ENCODE measurements at regions not wholly inside any gene's neighbourhood (a gene's known extent, or its start where the extent isn't known, plus 50 kb on each side); places are given as distances from the start of the nearest gene placed in this dataset.

DNA sequence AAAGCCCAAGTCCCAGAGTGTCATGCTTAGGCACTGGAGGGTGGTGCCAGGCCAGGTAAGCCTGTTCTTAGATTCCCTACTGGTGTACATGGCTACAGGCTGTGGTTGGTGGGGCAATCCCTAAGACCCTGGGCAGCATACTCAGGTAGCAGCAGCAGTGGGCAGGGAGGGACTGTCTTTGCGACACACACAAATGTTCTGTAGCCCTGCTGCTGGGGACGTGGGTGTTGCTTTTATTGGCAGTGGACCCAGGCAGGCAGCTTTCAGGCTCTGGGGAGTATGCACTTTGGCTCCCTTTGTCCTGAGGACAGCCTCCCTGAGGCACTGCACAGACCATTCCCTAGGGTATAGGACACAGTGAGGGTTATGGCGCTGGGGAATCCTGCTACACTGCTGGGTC, 137.1 kb upstream of the ADAMTS19 start:
- H3K27ac ChIP-seq (ENCODE audit: low read depth, low read length), result no peak overlapping the region
- no peak overlapping the region for H2AFZ ChIP-seq (ENCODE audit: low read depth, low read length, poor library complexity, severe bottlenecking)
- no peaks in the 10 kb centered on the region for H3K9me2 ChIP-seq (ENCODE audit: insufficient read depth)
- intact Hi-C loops (cut with micrococcal nuclease), result no loop called here
- RAD21 ChIA-PET (ENCODE audit: low non-redundant PET in 1 of 2, low total read pairs in 2 of 2, uncharacterized antibody in 2 of 2, unreplicated experiment in 2 of 2), result no interaction called here
- no TSS peak for BruUV-seq (replicated peaks)
- no peaks in the 10 kb centered on the region for H3K27me3 ChIP-seq (ENCODE audit: insufficient read depth, low read length)
- H4K20me1 ChIP-seq (ENCODE audit: insufficient read depth), result no peaks in the 10 kb centered on the region
- POLR2A ChIA-PET, result no interaction called here
- no peaks in the 10 kb centered on the region for H3K9me3 ChIP-seq (ENCODE audit: control insufficient read depth in 1 of 2, insufficient read depth in 1 of 2, low read depth in 1 of 2, low read length in 2 of 2)
- no peak overlapping the region for H3K9ac ChIP-seq (ENCODE audit: low read length)
- H3K4me3 ChIP-seq (replicated peaks in 1 of 2; ENCODE audit: low read depth in 1 of 2, low read length in 2 of 2), result no peak overlapping the region
- DNase-seq (ENCODE audit: low read depth, low spot score) (no peak), ATAC-seq (no peak)
- no peak overlapping the region for H3K4me2 ChIP-seq (ENCODE audit: low read length)
- no peaks in the 10 kb centered on the region for H3K79me2 ChIP-seq (ENCODE audit: insufficient read depth, low read length)
- no peaks in the 10 kb centered on the region for H3K36me3 ChIP-seq (ENCODE audit: control insufficient read depth in 1 of 2, insufficient read depth in 2 of 2, low read length in 2 of 2)
- CTCF ChIA-PET, result no interaction called here
- TF ChIP-seq POLR2AphosphoS5 (IDR thresholded peaks at IDR 0.05; ENCODE audit: low read depth, low read length) (no peak), ELF1 (IDR thresholded peaks at IDR 0.05; ENCODE audit: borderline replicate concordance, low read depth) (no peak), SRF (IDR thresholded peaks at IDR 0.05; ENCODE audit: low read depth) (no peak), CBX3 (IDR thresholded peaks at IDR 0.05; ENCODE audit: low read depth) (no peak), YY1 (IDR thresholded peaks at IDR 0.05; ENCODE audit: extremely low read depth, insufficient replicate concordance, low read depth, low read length) (no peak), ZFX (IDR thresholded peaks at IDR 0.05) (no peak), TCF7L2 (IDR thresholded peaks at IDR 0.05; ENCODE audit: borderline replicate concordance, extremely low read depth, insufficient read depth, insufficient read length) (no peak), FOSL1 (IDR thresholded peaks at IDR 0.05; ENCODE audit: low read depth) (no peak), SP1 (IDR thresholded peaks at IDR 0.05; ENCODE audit: low read depth) (no peak), EZH2phosphoT487 (IDR thresholded peaks at IDR 0.05; ENCODE audit: borderline replicate concordance) (no peak), JUND (IDR thresholded peaks at IDR 0.05) (no peak), ZNF274 (IDR thresholded peaks at IDR 0.05; ENCODE audit: low read depth, low read length) (no peak)
- TF ChIP-seq, protein P1, sequence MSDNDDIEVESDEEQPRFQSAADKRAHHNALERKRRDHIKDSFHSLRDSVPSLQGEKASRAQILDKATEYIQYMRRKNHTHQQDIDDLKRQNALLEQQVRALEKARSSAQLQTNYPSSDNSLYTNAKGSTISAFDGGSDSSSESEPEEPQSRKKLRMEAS (IDR thresholded peaks at IDR 0.05), result no peak
- TF ChIP-seq, protein P2, sequence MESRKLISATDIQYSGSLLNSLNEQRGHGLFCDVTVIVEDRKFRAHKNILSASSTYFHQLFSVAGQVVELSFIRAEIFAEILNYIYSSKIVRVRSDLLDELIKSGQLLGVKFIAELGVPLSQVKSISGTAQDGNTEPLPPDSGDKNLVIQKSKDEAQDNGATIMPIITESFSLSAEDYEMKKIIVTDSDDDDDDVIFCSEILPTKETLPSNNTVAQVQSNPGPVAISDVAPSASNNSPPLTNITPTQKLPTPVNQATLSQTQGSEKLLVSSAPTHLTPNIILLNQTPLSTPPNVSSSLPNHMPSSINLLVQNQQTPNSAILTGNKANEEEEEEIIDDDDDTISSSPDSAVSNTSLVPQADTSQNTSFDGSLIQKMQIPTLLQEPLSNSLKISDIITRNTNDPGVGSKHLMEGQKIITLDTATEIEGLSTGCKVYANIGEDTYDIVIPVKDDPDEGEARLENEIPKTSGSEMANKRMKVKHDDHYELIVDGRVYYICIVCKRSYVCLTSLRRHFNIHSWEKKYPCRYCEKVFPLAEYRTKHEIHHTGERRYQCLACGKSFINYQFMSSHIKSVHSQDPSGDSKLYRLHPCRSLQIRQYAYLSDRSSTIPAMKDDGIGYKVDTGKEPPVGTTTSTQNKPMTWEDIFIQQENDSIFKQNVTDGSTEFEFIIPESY (IDR thresholded peaks at IDR 0.05; ENCODE audit: extremely low read depth, insufficient replicate concordance, low read length), result no peak
- TF ChIP-seq, protein P3, sequence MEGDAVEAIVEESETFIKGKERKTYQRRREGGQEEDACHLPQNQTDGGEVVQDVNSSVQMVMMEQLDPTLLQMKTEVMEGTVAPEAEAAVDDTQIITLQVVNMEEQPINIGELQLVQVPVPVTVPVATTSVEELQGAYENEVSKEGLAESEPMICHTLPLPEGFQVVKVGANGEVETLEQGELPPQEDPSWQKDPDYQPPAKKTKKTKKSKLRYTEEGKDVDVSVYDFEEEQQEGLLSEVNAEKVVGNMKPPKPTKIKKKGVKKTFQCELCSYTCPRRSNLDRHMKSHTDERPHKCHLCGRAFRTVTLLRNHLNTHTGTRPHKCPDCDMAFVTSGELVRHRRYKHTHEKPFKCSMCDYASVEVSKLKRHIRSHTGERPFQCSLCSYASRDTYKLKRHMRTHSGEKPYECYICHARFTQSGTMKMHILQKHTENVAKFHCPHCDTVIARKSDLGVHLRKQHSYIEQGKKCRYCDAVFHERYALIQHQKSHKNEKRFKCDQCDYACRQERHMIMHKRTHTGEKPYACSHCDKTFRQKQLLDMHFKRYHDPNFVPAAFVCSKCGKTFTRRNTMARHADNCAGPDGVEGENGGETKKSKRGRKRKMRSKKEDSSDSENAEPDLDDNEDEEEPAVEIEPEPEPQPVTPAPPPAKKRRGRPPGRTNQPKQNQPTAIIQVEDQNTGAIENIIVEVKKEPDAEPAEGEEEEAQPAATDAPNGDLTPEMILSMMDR (IDR thresholded peaks at IDR 0.05 in 2 of 3, conservative IDR thresholded peaks at IDR 0.05 in 1 of 3; ENCODE audit: borderline replicate concordance in 1 of 3, insufficient read depth in 1 of 3, low read depth in 2 of 3, low read length in 2 of 3), result no peak
- TF ChIP-seq, protein P4, sequence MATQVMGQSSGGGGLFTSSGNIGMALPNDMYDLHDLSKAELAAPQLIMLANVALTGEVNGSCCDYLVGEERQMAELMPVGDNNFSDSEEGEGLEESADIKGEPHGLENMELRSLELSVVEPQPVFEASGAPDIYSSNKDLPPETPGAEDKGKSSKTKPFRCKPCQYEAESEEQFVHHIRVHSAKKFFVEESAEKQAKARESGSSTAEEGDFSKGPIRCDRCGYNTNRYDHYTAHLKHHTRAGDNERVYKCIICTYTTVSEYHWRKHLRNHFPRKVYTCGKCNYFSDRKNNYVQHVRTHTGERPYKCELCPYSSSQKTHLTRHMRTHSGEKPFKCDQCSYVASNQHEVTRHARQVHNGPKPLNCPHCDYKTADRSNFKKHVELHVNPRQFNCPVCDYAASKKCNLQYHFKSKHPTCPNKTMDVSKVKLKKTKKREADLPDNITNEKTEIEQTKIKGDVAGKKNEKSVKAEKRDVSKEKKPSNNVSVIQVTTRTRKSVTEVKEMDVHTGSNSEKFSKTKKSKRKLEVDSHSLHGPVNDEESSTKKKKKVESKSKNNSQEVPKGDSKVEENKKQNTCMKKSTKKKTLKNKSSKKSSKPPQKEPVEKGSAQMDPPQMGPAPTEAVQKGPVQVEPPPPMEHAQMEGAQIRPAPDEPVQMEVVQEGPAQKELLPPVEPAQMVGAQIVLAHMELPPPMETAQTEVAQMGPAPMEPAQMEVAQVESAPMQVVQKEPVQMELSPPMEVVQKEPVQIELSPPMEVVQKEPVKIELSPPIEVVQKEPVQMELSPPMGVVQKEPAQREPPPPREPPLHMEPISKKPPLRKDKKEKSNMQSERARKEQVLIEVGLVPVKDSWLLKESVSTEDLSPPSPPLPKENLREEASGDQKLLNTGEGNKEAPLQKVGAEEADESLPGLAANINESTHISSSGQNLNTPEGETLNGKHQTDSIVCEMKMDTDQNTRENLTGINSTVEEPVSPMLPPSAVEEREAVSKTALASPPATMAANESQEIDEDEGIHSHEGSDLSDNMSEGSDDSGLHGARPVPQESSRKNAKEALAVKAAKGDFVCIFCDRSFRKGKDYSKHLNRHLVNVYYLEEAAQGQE (IDR thresholded peaks at IDR 0.05; ENCODE audit: low read depth), result no peak
- TF ChIP-seq, protein P5, sequence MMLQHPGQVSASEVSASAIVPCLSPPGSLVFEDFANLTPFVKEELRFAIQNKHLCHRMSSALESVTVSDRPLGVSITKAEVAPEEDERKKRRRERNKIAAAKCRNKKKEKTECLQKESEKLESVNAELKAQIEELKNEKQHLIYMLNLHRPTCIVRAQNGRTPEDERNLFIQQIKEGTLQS (IDR thresholded peaks at IDR 0.05), result no peak
- H3K4me1 ChIP-seq (ENCODE audit: control insufficient read depth in 1 of 2, insufficient read depth in 2 of 2, low read length in 2 of 2), result no peaks in the 10 kb centered on the region
